Thymus (tissue), 11 donors: ENCODE measurements at regions not wholly inside any gene's neighbourhood (a gene's known extent, or its start where the extent isn't known, plus 50 kb on each side); places are given as distances from the start of the nearest gene placed in this dataset.
"Not testable (repeated sequence)": the region's sequence is repeated elsewhere in the genome, so short reads cannot be mapped to it uniquely, and the experiment has no call there.

Experiments
- DNase-seq, 9 donors: peaks; one replicate each; pipeline ENCODE4 v3.0.0-alpha.2; 2013; ENCODE audit warnings: low spot score in 9 of 9, low read depth in 6 of 9, missing footprints in 1 of 9
- H3K27ac ChIP-seq, 2 donors: one replicate each; pipeline ENCODE4 v1.5.1; 2013; ENCODE audit warnings: control low read depth in 1 of 2, low read depth in 1 of 2, low read length in 1 of 2, mild to moderate bottlenecking in 1 of 2, moderate library complexity in 1 of 2
- H3K27me3 ChIP-seq, 2 donors: one replicate each; pipeline ENCODE4 v1.5.1; 2013; ENCODE audit warnings: low read length in 1 of 2; ENCODE audit not compliant: control insufficient read depth in 2 of 2, insufficient read depth in 1 of 2
- H3K36me3 ChIP-seq, 2 donors: one replicate each; pipeline ENCODE4 v1.5.1; 2013; ENCODE audit warnings: low read length in 1 of 2, mild to moderate bottlenecking in 1 of 2, moderate library complexity in 1 of 2; ENCODE audit not compliant: control insufficient read depth in 2 of 2, insufficient read depth in 2 of 2
- H3K4me1 ChIP-seq, 2 donors: one replicate each; pipeline ENCODE4 v1.5.1; 2013; ENCODE audit warnings: low read length in 2 of 2; ENCODE audit not compliant: control insufficient read depth in 2 of 2, insufficient read depth in 2 of 2
- H3K4me3 ChIP-seq, 2 donors: one replicate each; pipeline ENCODE4 v1.5.1; 2013; ENCODE audit warnings: low read length in 2 of 2, control low read depth in 1 of 2, mild to moderate bottlenecking in 1 of 2
- H3K9me3 ChIP-seq, 2 donors: one replicate each; pipeline ENCODE4 v1.5.1; 2013; ENCODE audit warnings: low read length in 1 of 2, mild to moderate bottlenecking in 1 of 2; ENCODE audit not compliant: control insufficient read depth in 2 of 2, insufficient read depth in 1 of 2
- WGBS: extraction: QIAGEN DNeasy Blood & Tissue Kit; methylation state at CpG from one replicate; pipeline ENCODE4 v1.1.7; 2013; 5-methylcytosine and 5-hydroxymethylcytosine counted together
- donor health status: healthy.

- H3K36me3 ChIP-seq = no peaks in the 10 kb centered on the region
- no peaks in the 10 kb centered on the region for H3K27me3 ChIP-seq
- no peaks in the 10 kb centered on the region for H3K4me1 ChIP-seq
- H3K9me3 ChIP-seq = no peaks in the 10 kb centered on the region
- no peak overlapping the region for H3K27ac ChIP-seq
- 94% methylated on average over 2 of the region's 2 CpGs for WGBS
- no peak for DNase-seq
- no peak overlapping the region for H3K4me3 ChIP-seq
These were observed 189.4 kb upstream of the AHR start for GRCh38 chr7:17109020-17109419.

- H3K9me3 ChIP-seq, H3K27ac ChIP-seq: not testable (repeated sequence)
- WGBS = 91% methylated on average over 2 of the region's 2 CpGs
These were observed 184.7 kb upstream of the AHR start for GRCh38 chr7:17113770-17114169.

GRCh38 chr7:17118412-17118811 is 180.0 kb upstream of the AHR start:
- no peak for DNase-seq
- H3K4me1 ChIP-seq = no peaks in the 10 kb centered on the region
- WGBS = 89% methylated on average over 3 of the region's 3 CpGs

More at GRCh38 chr7:17113770-17114169, 184.7 kb upstream of the AHR start:
- not testable (repeated sequence) for H3K4me1 ChIP-seq, DNase-seq, H3K27me3 ChIP-seq, H3K36me3 ChIP-seq, H3K4me3 ChIP-seq

DNA sequence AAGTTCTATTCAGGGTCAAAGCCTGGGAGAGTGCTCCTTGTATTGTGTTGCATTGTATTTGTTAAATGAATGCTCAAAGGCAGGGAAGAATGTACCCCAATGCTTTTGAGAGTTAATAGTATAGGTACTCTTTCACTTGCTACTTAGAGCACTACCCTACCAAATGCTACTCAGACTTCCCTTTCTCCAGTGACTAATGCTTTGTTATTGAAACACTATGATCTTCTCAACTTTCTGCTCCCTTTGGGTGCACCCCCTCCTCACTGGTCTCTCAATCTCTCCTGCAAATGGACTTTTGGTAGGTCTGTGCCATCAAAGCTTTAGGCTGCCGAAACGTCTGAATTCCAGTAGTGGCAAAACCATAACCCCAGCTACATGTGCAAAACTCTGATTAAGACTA is 177.7 kb upstream of the AHR start:
- no peaks in the 10 kb centered on the region for H3K27me3 ChIP-seq
- DNase-seq = no peak
- no peak overlapping the region for H3K27ac ChIP-seq
- WGBS = 98% methylated on average over 2 of the region's 2 CpGs
- no peaks in the 10 kb centered on the region for H3K4me1 ChIP-seq
- H3K9me3 ChIP-seq = no peaks in the 10 kb centered on the region
- H3K36me3 ChIP-seq = no peaks in the 10 kb centered on the region
- no peak overlapping the region for H3K4me3 ChIP-seq

More at GRCh38 chr7:17118412-17118811, 180.0 kb upstream of the AHR start:
- Histone ChIP-seq H3K27me3 (no peaks in the 10 kb centered on the region), H3K27ac (no peak overlapping the region), H3K36me3 (no peaks in the 10 kb centered on the region), H3K9me3 (no peaks in the 10 kb centered on the region), H3K4me3 (no peak overlapping the region)

DNA sequence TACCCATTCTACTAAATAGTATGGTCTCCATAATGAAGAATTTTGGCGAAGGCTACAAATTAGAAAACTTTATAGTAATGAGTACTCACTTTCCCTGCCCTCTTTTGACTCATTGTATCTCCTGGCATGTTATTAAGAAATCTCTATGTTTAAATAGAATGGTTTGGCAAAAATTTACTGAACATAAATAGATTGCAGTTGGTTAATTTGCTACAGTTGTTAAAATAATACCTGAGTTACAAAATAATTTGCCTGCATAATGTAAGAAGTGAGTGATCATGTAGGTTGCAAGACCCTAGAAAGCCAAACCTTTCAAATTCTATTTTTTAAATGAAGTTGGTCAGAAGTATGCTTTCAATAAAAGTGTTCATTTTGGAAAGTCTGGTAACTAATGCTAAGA is 176.8 kb upstream of the AHR start:
- no peak for DNase-seq
- no peaks in the 10 kb centered on the region for H3K4me1 ChIP-seq
- H3K36me3 ChIP-seq = no peaks in the 10 kb centered on the region
- H3K4me3 ChIP-seq = no peak overlapping the region
- H3K27me3 ChIP-seq = no peaks in the 10 kb centered on the region
- no peaks in the 10 kb centered on the region for H3K9me3 ChIP-seq
- no peak overlapping the region for H3K27ac ChIP-seq
- WGBS = 97% methylated on average over 1 of the region's 1 CpG

DNA sequence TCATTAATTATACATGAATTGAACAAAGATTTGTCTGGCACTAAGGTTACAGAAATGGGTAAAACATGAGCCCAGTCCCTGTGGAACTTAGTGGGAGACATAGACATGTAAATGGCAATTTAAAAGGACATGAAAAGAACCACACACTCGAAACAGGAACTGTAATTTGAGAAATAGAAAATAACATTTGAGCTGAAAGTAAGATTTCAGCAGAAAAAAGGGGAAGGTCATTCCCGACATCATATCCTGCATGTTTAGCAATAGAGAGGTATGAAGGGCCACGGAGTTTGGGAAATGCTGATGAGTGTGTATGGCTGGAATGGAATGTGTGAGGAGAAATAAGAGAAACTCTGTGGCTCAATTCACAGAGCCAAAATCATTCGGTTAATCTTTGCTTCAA is 175.4 kb upstream of the AHR start:
- Histone ChIP-seq H3K4me1 (no peaks in the 10 kb centered on the region), H3K4me3 (no peak overlapping the region), H3K27me3 (no peaks in the 10 kb centered on the region), H3K36me3 (no peaks in the 10 kb centered on the region), H3K9me3 (no peaks in the 10 kb centered on the region), H3K27ac (no peak overlapping the region)
- 34% methylated on average over 4 of the region's 4 CpGs for WGBS
- DNase-seq = peak in 1 of 9 donors; percentile 19

DNA sequence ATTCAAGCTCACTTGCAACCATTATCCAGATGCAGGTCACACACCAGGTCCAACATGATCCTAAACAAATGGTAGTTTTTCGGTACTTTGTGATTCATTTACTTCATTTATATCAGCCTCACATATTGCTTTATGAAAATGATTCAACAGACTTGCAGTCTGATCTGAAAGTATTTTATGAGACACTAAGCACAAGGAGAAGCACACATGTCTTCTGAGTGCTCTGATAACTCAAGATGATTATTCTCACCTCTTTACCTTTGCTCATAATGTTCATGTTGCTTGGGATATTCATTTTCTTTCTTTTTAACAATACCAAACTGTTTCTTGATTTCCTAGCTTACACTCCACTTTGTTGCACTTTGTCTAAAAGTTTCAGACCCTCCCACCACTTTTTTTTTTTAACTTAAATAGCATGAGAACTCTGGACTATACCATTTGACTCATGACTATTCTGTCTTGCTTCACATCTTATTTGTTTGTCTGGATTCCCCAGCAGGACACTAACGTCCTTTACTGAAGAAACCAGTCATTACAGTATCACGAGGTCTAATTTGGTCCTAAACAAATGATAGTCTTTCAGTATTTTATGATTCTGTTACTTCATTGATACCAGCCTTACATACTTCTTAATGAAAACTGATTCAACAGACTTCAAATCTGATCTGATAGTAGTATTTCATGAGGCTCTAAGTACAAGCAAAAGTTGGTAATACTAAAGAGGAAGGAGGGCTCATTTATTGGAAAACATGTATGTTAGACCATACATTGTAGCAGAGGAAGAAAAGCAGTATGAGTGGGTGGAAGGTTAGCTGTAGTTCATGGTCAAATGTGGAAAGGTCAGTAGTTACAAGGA is 171.8 kb upstream of the AHR start:
- Histone ChIP-seq H3K27me3 (no peaks in the 10 kb centered on the region), H3K27ac (no peak overlapping the region), H3K4me1 (no peaks in the 10 kb centered on the region), H3K4me3 (no peak overlapping the region), H3K9me3 (no peaks in the 10 kb centered on the region), H3K36me3 (no peaks in the 10 kb centered on the region)
- no peak for DNase-seq
- 96% methylated on average over 3 of the region's 3 CpGs for WGBS

DNA sequence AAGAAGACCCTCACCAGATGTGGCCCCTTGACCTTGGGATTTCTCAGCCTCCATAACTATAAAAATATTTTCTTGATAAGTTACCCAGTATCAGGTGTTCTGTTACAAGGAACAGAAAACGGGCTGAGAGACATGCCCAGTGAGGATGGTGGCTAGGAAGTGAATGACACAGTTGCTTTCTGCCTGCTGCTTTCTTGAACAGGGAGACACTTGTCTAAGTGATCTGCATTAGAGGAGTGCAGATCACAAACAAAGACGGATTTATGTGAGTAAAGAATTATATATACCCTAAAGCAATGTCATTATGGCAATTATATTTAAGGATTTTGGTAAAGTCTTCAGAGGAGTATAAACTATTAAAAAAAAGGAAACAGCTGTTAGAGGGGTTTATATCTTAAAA is 169.2 kb upstream of the AHR start:
- Histone ChIP-seq H3K36me3 (no peaks in the 10 kb centered on the region), H3K4me3 (no peak overlapping the region), H3K4me1 (no peaks in the 10 kb centered on the region), H3K27ac (no peak overlapping the region), H3K27me3 (no peaks in the 10 kb centered on the region), H3K9me3 (no peaks in the 10 kb centered on the region)
- 95% methylated on average over 2 of the region's 2 CpGs for WGBS
- DNase-seq = no peak

GRCh38 chr7:17130281-17131059 is 168.0 kb upstream of the AHR start:
- H3K4me3 ChIP-seq = no peak overlapping the region
- H3K4me1 ChIP-seq = no peaks in the 10 kb centered on the region
- no peaks in the 10 kb centered on the region for H3K27me3 ChIP-seq
- H3K27ac ChIP-seq = no peak overlapping the region
- no peaks in the 10 kb centered on the region for H3K9me3 ChIP-seq
- H3K36me3 ChIP-seq = no peaks in the 10 kb centered on the region
- DNase-seq = peak in 1 of 9 donors; percentile 11
- 51% methylated on average over 5 of the region's 5 CpGs for WGBS
